GM19372 (cell line): ENCODE measurements at regions not wholly inside any gene's neighbourhood (a gene's known extent, or its start where the extent isn't known, plus 50 kb on each side); places are given as distances from the start of the nearest gene placed in this dataset.

Experiments used
- ATAC-seq: cut with Tn5 transposase; IDR thresholded peaks from one replicate; pipeline ENCODE4 v1.9.1; 2021; ENCODE audit warnings: mild to moderate bottlenecking, low read depth, moderate library complexity; ENCODE audit not compliant: unreplicated experiment

- ATAC-seq = no peak
These were observed 93.2 kb upstream of the KLF3 start for GRCh38 chr4:38570647-38571276.

- no peak for ATAC-seq
These were observed 91.2 kb upstream of the KLF3 start for GRCh38 chr4:38572793-38573192.

GRCh38 chr4:38574559-38575333, 89.3 kb upstream of the KLF3 start:
- ATAC-seq = no peak

- ATAC-seq = no peak
These were observed 87.2 kb upstream of the KLF3 start for GRCh38 chr4:38576767-38577166.

- no peak for ATAC-seq
These were observed 86.5 kb upstream of the KLF3 start for GRCh38 chr4:38577462-38577861.

GRCh38 chr4:38581426-38582106, 82.4 kb upstream of the KLF3 start:
- no peak for ATAC-seq

- ATAC-seq = no peak
These were observed 81.6 kb upstream of the KLF3 start for GRCh38 chr4:38582445-38582844.

- no peak for ATAC-seq
These were observed 81.0 kb upstream of the KLF3 start for GRCh38 chr4:38582889-38583470.

- no peak for ATAC-seq
These were observed 78.1 kb upstream of the KLF3 start for GRCh38 chr4:38585871-38586270.

- no peak for ATAC-seq
These were observed 76.9 kb upstream of the KLF3 start for GRCh38 chr4:38587106-38587505.

- no peak for ATAC-seq
These were observed 74.0 kb upstream of the KLF3 start for GRCh38 chr4:38590046-38590445.

GRCh38 chr4:38591617-38592337, 72.2 kb upstream of the KLF3 start:
- ATAC-seq = no peak

GRCh38 chr4:38598489-38598888, 65.5 kb upstream of the KLF3 start:
- no peak for ATAC-seq

- no peak for ATAC-seq
These were observed 63.4 kb upstream of the KLF3 start for GRCh38 chr4:38600575-38600974.

- no peak for ATAC-seq
These were observed 62.6 kb upstream of the KLF3 start for GRCh38 chr4:38601244-38601915.

- no peak for ATAC-seq
These were observed 62.1 kb upstream of the KLF3 start for GRCh38 chr4:38601916-38602291.

- no peak for ATAC-seq
These were observed 60.3 kb upstream of the KLF3 start for GRCh38 chr4:38603652-38604051.

GRCh38 chr4:38605181-38605752, 58.7 kb upstream of the KLF3 start:
- ATAC-seq = no peak

GRCh38 chr4:38605753-38606586, 58.0 kb upstream of the KLF3 start:
- ATAC-seq = no peak
